HG02852 (cell line): ENCODE measurements at regions not wholly inside any gene's neighbourhood (a gene's known extent, or its start where the extent isn't known, plus 50 kb on each side); places are given as distances from the start of the nearest gene placed in this dataset.
"Not testable (repeated sequence)": the region's sequence is repeated elsewhere in the genome, so short reads cannot be mapped to it uniquely, and the experiment has no call there.

Experiments
- ATAC-seq: cut with Tn5 transposase; IDR thresholded peaks from one replicate; pipeline ENCODE4 v1.9.1; 2021; ENCODE audit warnings: mild to moderate bottlenecking, moderate library complexity; ENCODE audit not compliant: unreplicated experiment

- no peak for ATAC-seq
These were observed 926.4 kb upstream of the SLC35B3 start for GRCh38 chr6:9361749-9362148.

- ATAC-seq, result no peak
These were observed 925.5 kb upstream of the SLC35B3 start for GRCh38 chr6:9360881-9361280.

GRCh38 chr6:9347608-9348007 lies 912.3 kb upstream of the SLC35B3 start:
- no peak for ATAC-seq

- ATAC-seq, result no peak
These were observed 911.6 kb upstream of the SLC35B3 start for GRCh38 chr6:9346923-9347322.

- ATAC-seq, result no peak
These were observed 900.1 kb upstream of the SLC35B3 start for GRCh38 chr6:9335431-9335830.

- no peak for ATAC-seq
These were observed 899.6 kb upstream of the SLC35B3 start for GRCh38 chr6:9334979-9335378.

- no peak for ATAC-seq
These were observed 897.0 kb upstream of the SLC35B3 start for GRCh38 chr6:9332241-9332780.

- no peak for ATAC-seq
These were observed 881.5 kb upstream of the SLC35B3 start for GRCh38 chr6:9316831-9317230.

GRCh38 chr6:9315966-9316650 lies 880.8 kb upstream of the SLC35B3 start:
- ATAC-seq, result no peak

- ATAC-seq, result no peak
These were observed 872.9 kb upstream of the SLC35B3 start for GRCh38 chr6:9308284-9308683.

GRCh38 chr6:9307786-9308185 lies 872.4 kb upstream of the SLC35B3 start:
- ATAC-seq, result no peak

GRCh38 chr6:9307187-9307586 lies 871.8 kb upstream of the SLC35B3 start:
- ATAC-seq, result no peak

- ATAC-seq, result no peak
These were observed 860.3 kb upstream of the SLC35B3 start for GRCh38 chr6:9295644-9296043.

GRCh38 chr6:9292975-9293374 lies 857.6 kb upstream of the SLC35B3 start:
- ATAC-seq, result no peak

- ATAC-seq, result not testable (repeated sequence)
These were observed 855.0 kb upstream of the SLC35B3 start for GRCh38 chr6:9290342-9290741.

GRCh38 chr6:9272671-9273070 lies 837.3 kb upstream of the SLC35B3 start:
- no peak for ATAC-seq

- no peak for ATAC-seq
These were observed 831.4 kb upstream of the SLC35B3 start for GRCh38 chr6:9266741-9267140.

- no peak for ATAC-seq
These were observed 821.9 kb upstream of the SLC35B3 start for GRCh38 chr6:9257215-9257614.

- no peak for ATAC-seq
These were observed 818.9 kb upstream of the SLC35B3 start for GRCh38 chr6:9254251-9254650.

GRCh38 chr6:9252799-9253198 lies 817.5 kb upstream of the SLC35B3 start:
- no peak for ATAC-seq

- no peak for ATAC-seq
These were observed 815.5 kb upstream of the SLC35B3 start for GRCh38 chr6:9250852-9251251.

- ATAC-seq, result no peak
These were observed 812.8 kb upstream of the SLC35B3 start for GRCh38 chr6:9248133-9248532.

GRCh38 chr6:9240861-9241260 lies 805.5 kb upstream of the SLC35B3 start:
- ATAC-seq, result no peak
